GM18907 (cell line): ENCODE measurements at regions not wholly inside any gene's neighbourhood (a gene's known extent, or its start where the extent isn't known, plus 50 kb on each side); places are given as distances from the start of the nearest gene placed in this dataset.

Source experiments
- ATAC-seq: cut with Tn5 transposase; IDR thresholded peaks from one replicate; pipeline ENCODE4 v1.9.1; 2021; ENCODE audit warnings: mild to moderate bottlenecking, moderate library complexity; ENCODE audit not compliant: unreplicated experiment

DNA sequence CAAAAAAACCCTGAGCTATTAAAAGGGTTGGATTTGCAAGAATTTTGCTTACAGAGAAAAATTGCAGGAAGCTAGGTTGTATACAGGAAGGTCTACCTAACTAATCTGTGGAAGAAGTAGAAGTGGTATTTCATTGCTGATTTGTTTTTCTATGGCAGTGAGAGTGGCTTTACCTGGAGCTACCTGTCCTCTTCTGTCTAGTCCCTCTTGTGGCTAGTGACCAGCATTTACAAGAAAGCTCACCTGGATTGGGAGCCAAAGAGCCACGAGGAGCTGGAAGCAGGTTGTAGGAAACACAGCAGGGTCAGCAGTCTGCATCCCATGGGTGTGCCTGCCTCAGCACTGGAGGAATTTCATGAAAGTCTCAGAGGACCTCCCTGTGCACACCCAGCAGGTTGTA lies 120.3 kb upstream of the RALGAPA2 start:
- no peak for ATAC-seq

DNA sequence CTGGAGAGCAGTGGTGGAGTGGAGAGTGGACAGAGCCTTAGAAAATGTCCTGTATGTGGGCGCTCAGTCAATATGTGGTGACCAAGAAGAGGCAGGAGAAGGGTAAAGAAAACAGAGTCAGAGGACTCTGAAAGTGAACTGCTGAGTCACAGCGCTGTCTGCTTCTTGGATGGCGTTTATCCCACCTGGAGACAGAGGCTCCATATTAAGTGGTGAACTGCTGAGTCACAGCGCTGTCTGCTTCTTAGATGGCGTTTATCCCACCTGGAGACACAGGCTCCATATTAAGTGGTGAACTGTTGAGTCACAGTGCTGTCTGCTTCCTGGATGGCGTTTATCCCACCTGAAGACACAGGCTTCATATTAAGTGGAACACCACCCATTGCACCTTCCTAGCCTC lies 119.3 kb upstream of the RALGAPA2 start:
- ATAC-seq, result no peak

DNA sequence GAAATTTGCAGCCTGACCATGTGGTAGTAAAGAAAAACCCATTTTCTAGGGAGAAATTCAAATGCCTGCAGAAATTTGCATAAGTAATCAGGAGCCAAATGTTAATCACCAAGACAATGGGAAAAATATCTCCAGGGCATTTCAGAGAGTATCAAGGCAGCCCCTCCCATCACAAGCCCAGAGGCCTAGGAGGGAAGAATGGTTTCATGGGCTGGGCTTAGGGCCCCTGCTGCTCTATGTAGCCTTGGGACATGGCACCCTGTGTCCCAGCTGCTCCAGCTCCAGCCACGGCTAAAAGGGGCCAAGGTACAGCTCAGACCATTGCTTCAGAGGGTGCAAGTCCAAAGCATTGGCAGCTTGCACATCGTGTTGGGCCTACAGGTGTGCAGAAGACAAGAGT lies 117.2 kb upstream of the RALGAPA2 start:
- no peak for ATAC-seq

DNA sequence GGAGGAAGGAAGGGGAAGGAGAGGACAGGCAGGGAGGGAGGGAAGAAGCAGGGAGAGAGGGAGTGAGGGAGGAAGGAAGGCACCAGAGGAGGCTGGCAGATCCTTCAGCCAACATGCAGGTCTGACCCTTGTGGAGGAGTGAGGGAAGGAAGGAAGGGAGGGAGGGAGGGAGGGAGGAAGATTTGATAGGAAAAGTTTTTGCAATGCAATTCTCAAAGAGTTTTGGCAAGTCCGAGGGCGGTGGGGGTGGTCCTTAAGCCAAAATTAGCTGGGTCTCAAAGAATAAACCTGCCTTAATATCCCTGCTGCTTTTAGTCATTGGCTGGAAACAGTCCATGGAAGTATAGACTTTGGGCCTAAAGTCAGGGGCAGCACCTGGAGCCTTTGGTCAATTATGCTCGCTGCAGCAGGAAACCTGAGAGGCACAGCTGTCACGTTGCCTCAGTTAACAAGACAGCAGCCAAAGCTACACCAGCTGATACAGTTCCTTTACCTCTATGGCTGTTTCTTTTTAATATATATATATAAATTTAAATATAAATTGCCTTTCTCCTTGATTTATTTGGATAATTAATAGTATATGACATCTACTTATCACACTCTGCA lies 115.7 kb upstream of the RALGAPA2 start:
- no peak for ATAC-seq

DNA sequence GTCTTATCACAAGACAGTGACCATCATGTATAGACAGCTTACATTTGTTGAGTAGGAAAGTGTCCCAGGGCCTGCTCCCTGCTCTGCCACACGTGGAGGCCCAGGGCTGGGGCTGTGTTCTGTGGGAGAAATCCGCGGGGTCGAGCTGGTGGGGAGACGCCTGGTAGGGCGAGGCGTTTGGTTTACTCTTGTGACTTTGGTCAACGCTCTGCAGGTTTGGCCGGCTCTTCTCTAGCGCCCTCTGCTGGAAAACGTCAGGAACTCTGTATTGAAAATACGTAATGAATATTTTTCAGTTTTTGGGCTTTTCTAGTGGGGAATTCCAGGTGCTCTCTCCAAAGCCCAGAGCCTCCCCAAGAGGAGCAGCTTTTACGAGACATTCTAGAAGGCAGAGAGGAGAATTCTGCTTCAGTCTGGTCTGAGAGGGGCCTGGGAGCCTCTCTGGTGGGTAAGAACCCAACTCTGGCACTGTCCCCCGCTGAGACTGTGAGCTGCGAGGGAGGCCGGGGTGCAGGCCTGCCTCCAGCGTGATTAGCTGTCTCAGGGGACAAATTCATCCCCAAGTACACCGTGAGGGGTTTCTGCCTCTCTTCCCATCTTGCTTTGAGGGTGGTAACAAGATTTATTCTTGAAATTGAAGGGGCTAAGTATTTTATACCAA lies 112.6 kb upstream of the RALGAPA2 start:
- peak; percentile 83 for ATAC-seq

DNA sequence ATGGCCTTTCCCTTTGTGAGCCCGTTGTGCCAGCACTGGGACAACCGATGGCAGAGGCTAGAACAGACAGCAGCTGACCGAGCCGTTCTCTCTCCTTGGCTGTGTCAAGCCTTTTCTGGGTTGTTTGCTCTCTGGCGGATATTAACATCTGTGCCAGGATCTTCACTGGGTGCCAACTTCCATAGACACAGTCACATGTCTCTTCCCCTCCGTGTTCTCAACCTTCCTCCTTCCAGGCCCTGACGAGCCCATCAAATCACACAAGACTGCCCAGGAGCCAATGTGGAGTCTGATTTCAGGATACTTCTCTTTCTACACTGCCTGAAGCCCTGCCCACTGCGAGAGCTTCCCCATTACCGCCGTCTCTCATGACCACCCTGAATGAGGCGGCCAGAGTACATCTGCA lies 111.0 kb upstream of the RALGAPA2 start:
- no peak for ATAC-seq

DNA sequence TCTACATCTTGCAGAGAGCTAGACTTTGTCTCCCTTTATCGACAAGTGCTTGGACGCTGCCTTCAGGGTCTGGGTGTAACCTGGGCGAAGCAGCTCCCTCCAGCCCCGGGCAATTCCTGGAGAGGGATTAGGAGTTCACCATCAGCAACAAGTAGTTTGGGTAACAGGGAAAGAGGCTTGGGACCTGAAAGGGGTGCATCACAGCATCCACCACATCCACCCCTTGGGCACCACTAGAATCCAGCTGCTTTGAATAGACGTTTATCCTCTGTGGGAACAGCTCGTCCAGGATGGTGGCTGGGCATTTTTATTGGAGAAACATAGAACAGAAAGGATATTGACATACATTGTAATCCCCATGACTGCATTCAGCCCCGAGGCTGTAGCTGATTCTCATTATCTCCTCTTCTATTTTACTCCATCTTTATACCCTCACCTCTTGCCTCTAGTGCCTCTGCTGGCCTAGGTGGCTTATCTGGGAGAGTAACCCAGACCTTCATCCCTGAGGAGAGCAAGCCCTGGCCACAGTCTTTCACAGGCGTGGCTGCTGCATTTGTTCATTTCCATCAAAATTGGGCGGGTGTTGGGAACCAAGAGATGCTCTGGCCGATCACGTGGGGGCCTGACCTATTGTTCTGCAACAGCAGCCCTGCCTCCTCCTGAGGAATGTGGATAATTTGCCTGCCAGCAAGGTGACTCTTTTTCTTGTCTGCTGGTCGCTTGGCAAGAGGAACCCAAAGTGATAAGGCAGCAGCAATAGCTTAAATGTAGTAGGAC lies 109.2 kb upstream of the RALGAPA2 start:
- ATAC-seq, result no peak

DNA sequence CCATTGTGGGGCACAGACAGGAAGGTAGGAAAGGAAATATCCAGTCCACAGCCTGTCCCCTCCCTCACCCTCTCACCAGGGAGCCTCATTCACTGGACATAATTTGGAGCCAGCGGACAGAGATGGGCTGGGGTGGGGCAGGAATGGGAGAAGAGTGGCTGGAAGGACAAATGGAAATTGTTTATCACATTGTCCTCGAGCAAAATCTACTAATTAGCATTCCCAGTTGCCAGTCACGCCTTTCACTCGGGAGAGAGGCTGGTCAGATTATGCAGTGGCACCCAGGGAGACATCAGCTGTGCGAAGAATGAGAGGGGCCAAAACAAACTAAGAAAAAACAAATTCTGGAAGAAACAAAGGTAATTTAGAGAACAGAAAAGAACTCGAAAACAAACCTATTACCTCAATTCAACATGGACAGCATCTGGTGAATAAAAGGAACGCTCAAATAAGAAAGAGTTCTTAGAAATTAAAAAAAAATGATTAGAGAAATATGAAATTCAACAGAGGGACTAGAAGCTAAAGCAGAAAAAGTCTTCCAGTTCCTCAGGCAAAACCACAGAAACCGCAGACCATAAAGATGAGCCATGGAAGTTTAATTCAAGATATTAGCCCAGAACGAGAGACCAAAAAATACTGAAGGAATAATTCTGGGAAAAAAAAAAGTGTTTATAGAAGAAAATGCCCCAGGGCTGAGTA lies 108.5 kb upstream of the RALGAPA2 start:
- ATAC-seq, result no peak

DNA sequence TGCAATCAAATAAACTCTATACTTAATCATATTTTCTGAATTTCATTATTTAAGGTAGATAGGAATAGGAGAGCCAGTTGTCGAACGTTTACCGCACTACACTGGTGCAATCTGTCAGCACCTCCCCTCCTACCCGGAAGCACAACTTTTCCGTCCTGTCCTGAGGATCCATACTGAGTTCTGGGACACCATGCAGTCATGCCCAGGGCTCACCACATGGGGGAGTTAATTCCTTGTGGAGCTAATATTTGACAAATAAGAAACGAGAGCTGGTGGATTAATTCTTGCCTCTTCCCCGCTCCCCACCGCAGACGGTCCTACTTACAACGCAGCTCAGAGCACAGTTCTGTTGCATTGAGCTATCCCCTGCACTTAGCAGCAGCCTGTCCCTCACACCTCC lies 107.7 kb upstream of the RALGAPA2 start:
- no peak for ATAC-seq

DNA sequence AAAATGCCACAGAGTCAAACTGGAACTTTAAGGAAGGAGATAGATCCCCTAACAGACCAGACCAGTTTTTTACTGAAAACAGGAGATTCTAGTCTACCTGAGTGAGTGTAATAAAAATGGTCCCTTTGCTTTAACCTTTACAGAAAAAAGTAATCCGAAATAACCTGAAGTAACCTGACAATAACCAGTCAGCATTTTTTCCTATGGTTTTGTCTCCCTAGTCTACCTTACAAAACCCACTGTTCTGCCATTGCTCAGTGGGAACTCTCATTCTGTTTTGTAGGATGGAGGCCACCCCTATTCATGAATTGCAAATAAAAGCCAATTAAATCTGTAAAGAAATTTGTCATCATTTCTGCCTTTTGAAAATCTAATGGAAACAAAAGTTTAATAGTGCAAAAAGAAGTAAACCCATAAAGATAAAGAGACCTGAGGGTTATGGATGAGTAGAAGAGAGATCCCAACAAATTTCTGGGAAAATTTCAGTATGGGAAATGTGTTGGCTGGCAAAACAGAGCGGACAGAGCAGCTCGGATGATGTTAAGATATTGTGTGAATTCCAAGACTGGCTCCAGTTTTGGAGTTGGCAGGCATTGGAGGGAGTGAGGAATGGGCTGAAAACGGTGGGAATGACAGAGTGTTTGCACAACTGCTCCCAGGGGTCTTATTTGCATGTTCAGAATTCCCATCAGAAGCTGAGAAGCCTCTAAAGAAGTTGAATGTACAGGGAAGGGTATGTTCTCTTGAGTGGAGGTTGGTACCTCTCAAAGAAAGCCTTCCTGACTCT lies 104.7 kb upstream of the RALGAPA2 start:
- ATAC-seq, result no peak

DNA sequence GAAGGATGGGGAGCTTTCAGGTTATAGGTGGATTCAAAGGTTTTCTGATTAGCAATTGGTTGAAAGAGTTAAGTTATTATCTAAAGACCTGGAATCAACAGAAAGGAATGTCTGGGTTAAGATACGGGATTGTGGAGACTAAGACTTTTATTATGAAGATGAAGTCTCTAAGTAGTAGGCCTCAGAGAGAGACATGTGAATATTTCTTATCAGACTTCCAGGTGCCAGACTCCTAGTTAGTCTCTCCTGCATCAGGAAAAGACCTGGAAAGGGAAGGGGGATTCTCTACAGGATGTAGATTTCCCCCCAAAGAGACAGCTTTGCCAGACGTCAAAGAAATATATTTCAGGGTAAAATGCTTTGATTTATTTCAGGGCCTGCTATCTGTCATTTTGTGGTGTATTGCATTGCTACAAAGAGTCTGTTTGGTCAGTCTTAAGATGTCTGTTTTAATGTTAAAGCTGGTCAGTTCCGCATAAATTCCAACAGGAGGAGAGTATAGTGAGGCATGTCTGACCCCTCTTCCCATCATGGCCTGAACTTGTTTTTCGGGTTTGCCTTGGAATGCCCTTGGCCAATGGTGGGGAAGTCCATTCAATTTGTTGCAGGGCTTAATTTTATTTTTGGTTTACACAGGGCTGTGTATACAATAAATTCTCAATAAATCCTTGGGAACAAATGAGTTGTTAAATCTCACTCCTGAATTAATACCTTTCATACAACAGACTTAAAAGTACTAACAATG lies 103.4 kb upstream of the RALGAPA2 start:
- no peak for ATAC-seq

DNA sequence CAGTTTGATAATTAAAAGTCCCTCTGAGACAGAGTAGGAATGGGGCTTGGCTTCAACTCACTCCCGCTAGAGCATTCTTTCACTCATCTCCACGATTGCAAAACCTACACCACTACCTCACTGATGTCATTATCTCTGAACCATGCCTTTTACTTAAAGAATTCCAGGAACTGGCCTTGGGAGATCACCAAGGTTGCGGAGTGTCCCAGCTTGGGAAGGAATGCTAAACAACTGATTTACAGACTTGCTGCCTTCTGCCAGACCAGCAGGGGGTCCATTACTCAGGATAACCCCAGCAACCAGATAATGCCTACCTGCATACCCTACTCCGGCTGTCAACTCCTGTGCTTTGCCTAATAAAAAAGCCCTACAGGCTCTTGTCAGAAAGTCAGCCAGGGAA lies 102.2 kb upstream of the RALGAPA2 start:
- ATAC-seq, result no peak

DNA sequence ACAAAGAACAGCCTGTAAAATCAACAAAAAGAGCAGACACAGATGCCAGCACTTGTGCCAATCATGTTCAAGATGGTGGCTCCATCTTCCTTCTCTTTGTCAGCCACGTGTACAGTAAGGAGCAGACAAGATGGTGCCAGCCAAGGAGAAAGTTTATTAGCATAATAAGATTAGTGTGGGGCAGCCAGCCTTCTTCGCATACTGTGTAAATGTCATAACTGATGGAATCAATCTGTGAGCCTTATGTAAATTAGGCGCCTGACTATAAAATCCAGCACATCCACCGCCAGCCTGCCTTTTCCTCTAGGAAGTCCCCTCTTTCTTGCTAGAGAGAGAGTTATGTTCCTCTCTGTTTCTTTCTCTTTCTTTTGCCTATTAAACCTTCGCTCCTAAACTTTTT lies 99.7 kb upstream of the RALGAPA2 start:
- no peak for ATAC-seq

DNA sequence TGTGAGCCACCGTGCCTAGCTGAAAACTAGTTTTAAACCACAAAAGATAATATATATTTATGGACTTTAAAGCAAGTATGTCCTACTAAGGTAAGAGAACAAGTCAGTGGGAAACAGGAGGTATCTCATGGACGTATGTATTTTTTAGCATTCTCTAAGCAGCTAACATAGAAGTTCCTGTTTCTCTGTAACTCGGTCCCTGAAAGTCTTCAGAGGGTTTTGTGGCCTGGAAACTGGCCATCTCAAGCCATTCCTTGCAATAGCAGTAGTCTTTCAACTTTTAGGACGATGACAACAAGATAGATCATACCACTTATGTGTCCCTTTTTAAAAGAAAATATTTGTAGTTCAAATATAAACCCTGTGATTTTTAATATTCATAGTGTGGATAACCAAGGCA lies 95.6 kb upstream of the RALGAPA2 start:
- ATAC-seq, result no peak

DNA sequence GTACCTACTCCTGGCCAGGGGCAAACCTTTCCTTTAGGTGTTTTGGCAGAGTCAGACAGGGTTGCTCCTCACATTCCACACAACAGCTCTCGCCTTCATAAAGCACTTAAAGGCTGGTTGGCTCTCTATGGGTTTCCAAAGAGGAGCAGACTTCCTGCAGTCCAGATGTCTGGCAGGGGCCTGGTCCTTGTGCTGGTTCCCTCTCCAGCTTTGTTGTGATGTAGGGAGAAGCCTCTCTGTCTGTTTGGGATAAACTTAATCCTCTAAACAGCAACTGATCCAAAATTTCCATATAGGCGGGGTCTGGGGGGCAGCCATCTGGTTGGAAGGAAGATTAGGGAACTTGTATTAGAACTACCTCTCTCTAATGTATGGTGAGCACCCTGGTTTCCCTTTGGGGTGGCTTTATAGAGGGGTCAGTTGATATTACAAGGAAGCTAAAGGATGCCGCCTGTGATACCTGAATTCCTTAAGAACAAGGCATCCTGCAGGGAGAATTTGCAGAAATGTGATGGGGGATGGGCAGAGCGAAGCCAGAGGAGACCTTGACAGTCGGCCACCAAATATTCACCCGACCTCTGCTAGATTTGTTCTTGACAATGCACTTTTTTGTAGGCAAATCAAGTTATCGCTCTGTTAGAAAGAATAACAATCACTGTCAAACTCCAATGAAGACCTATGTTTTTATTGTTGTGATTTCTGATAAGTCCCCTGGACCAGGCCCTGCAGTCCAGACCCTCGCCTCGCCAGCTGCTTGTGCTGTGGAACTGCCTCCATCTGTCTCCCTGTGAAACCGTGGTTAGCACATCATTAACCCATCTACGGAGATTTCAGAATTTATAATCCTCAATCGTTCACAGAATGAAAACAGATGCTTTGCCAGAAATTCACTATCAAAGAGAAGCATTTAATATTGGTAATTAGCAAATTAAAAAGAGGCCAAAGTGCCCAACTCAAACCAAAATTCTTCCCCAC lies 94.0 kb upstream of the RALGAPA2 start:
- ATAC-seq, result no peak

DNA sequence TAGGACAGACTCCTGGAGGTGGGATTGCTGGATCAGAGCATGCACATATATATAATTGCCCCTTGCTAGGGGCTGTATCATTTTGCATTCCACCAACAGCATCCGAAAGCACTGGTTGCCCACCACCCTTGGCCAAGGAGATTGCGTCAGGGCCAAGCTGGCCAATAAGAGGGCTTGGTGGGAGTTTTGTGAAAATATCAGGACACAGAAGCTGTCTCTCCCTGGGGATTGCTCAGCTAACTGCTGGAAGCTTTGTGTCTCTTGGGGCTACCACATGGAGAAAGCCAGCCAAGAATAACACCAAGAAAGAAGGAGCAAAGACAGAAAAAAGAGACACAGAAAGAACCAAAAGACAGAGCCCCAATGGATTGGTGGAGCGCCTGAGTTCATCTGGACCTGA lies 90.6 kb upstream of the RALGAPA2 start:
- ATAC-seq, result no peak

DNA sequence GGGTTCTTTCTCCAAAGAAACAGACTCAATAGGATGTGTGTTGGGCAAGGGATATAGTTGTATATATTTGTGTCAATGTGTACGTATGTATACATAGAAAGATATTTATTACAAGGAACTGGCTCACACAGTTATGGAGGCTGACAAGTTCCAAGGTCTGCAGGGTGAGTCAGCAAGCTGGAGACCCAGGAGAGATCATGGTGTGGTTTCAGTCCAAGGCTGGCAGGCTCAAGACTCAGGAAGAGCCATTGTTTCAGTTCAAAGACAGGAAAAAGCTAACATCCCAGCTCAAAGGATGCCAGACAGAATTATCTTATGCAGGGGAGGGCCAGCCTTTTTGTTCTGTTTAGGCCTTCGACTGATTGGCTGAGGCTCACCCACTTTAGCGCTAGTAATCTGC lies 89.9 kb upstream of the RALGAPA2 start:
- no peak for ATAC-seq

DNA sequence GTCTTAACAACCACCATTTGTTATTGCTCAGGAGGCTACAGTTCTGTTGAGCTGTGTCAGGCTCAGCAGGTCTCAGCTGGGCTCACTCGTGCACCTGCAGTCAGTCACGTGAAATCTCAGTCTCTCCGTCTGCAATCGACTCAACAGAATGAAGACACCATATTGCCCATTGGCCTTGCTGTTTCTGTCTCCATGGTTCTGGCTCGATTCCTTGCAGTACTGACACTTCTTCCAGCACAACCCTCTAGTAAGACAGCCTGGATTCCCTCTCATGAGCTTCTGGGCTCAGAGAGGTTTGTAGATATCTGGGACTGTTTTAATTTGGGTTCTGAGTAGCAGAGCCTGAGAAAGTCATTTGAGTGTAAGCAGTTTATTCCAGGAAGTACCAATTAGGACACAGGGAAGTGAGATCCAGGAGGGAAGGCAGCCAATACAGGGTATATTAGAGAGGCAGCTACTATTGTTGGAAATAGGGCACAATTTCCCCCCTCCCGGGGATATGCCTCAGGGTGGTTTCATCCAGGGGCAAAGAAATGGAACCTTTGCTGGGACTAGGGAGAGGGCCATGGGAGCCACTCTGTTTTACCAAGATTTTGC lies 87.4 kb upstream of the RALGAPA2 start:
- no peak for ATAC-seq
